ENCODE measurements at regions not wholly inside any gene's neighbourhood (a gene's known extent, or its start where the extent isn't known, plus 50 kb on each side); places are given as distances from the start of the nearest gene placed in this dataset.

DNA sequence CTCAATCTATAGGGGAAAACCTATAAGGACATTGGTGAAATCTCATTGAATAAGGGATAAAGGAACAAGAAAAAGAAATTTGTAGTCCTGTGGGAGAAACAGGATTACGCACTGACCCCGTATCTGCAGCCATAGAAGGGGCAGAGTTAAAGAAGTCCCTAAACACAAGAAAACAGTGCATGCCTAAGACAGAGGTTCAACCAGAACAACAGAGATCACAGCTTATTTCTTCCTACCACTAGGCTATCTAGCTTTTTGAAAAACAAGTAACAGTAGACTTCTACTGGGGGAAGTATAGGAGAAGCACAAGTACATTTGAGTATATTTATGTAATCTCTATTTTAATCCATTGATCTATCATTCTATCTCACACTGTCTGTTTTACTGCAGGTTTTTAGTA, 485.2 kb upstream of the REG3G start:
- no peaks in the 10 kb centered on the region for H3K4me1 Mint-ChIP-seq
- H3K36me3 Mint-ChIP-seq: no peaks in the 10 kb centered on the region
- H3K27me3 Mint-ChIP-seq: no peaks in the 10 kb centered on the region
- H3K4me3 Mint-ChIP-seq: no peak overlapping the region
- no peak overlapping the region for H3K27ac Mint-ChIP-seq
- peaks cover 27% of the 10 kb centered on the region for H3K9me3 Mint-ChIP-seq

DNA sequence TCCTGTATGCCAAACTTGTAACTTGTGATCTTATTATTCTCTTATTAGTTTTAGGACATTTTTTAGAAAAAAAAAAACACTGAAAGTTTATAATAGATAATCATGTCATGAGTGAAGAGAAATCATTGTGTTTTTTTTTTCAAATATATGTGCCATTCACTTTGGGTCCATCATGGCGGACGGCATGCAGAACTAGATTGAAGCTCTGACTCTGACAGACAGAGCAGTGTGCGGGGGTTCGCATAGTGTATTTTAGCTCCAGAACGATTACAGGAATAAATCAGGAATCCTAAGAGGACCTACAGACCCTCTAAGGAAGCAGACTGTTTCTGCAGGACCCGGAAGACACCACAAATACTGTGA, 484.4 kb upstream of the REG3G start:
- Mint-ChIP-seq H3K9me3 (peaks cover 33% of the 10 kb centered on the region), H3K4me3 (no peak overlapping the region), H3K27ac (no peak overlapping the region), H3K27me3 (no peaks in the 10 kb centered on the region), H3K36me3 (no peaks in the 10 kb centered on the region), H3K4me1 (no peaks in the 10 kb centered on the region)

DNA sequence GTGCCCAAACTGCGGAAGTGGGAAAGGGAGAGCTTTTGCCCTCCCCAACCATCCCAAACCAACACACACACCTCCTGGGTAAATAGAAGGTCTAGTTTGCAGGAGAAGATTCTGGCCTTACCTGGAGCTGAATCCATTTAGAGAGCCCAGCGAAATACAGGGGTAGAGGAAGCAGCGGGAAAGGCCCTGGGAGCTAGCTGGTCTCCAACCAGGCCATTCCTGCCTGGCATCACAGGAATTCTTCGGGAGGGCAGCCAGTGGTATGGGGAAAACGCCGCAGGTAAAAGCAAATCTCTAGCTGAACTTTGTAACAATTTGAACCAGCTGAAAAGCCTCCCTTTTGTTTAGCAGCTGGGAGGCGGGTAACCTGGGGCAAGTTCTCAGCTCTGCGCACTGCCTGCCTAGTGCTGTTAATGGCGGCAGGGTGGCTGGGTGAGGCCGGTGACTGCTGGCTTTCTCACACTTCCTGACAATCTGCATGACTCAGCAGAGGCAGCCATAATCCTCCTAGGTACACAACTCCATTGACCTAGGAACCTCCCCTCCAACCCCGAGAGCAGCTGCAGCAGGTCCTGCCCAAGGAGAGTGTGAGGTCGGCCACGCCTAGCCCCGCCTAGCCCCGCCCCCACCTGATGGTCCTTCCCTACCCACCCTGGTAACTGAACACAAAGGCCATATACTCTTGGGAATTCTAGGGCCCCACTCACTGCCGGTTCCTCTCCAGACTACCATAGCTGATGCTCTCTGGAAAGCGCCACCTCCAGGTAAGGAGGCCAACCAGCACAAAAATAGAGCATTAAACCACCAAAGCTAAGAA, 483.8 kb upstream of the REG3G start:
- no peaks in the 10 kb centered on the region for H3K36me3 Mint-ChIP-seq
- no peaks in the 10 kb centered on the region for H3K4me1 Mint-ChIP-seq
- H3K9me3 Mint-ChIP-seq: peaks cover 33% of the 10 kb centered on the region
- no peak overlapping the region for H3K4me3 Mint-ChIP-seq
- no peak overlapping the region for H3K27ac Mint-ChIP-seq
- H3K27me3 Mint-ChIP-seq: no peaks in the 10 kb centered on the region

DNA sequence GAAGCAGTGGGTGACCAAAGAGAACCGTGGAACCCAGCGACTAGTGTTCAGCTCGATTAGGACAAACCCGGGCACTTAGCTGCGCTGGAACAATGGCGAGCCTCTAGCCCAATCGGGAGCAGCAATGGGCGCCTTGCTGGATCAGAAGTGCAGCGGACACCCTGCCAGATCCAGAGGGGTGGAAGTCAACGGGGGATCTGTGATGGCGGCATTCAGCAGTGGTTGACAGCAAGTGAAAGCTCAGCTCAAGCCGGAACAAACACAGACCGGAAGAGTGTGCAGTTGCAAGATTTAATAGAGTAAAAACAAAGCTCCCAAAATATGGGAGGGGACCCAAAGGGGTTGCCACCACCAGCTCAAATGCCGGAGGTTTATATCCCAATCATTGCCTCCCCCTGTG, 478.7 kb upstream of the REG3G start:
- Mint-ChIP-seq H3K36me3 (no peaks in the 10 kb centered on the region), H3K27ac (no peak overlapping the region), H3K27me3 (no peaks in the 10 kb centered on the region), H3K4me1 (no peaks in the 10 kb centered on the region), H3K9me3 (peaks cover 28% of the 10 kb centered on the region), H3K4me3 (no peak overlapping the region)

DNA sequence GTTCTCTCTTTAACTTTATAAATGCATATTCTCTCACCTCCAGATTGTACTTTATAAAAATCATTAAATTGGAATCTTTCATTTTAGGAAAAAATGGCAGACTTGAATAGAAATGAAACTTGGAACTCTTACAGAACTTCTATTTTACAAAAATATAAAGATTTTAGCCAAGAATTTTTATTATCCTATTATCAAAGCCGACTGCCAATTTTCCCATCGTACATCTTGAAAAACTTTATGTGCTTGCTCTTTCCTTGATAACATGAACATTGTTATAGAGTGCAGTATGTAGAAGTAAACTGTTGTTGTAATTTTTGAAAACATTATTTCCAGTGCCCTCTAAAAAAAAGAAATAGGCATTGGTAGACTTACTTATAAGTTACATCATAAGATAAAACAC, 475.7 kb upstream of the REG3G start:
- no peaks in the 10 kb centered on the region for H3K4me1 Mint-ChIP-seq
- H3K4me3 Mint-ChIP-seq: no peak overlapping the region
- H3K27ac Mint-ChIP-seq: no peak overlapping the region
- no peaks in the 10 kb centered on the region for H3K36me3 Mint-ChIP-seq
- H3K27me3 Mint-ChIP-seq: no peaks in the 10 kb centered on the region
- peaks cover 24% of the 10 kb centered on the region for H3K9me3 Mint-ChIP-seq

DNA sequence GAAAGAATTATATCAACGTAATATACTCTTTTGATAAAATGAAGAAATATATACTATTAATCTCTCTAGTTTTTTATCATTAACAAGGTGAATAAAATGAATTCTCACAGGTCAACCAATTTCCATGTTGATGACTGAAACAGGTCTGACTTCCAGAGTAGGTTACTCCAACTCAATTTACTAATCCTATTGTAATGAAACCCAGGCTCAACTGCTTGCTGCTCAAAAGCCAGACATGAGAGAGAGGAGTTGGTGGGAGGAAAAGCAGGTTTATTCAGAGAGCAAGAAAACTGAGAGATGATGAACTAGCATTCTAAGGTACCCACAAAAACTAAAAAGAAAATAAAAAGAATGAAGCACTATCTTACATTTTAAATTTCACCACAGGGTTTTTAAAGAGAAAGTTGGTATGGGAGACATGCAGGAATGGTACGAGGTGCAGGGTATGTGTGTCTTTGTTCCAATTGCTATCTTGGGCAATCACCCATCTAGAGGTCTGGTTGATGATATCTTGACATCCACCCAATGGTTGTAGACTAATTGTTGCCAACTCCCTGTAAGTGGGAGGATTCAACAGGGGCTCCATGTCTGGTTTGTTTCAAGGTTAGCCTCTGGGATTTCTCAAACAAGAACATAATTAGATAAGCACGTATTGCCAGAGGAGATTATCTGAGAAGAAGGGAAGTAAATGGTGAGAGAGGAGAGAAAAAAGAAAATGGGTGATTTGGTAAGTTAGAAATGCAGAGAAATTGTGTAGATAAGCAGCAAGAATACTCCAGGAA, 471.4 kb upstream of the REG3G start:
- peaks cover 17% of the 10 kb centered on the region for H3K9me3 Mint-ChIP-seq

DNA sequence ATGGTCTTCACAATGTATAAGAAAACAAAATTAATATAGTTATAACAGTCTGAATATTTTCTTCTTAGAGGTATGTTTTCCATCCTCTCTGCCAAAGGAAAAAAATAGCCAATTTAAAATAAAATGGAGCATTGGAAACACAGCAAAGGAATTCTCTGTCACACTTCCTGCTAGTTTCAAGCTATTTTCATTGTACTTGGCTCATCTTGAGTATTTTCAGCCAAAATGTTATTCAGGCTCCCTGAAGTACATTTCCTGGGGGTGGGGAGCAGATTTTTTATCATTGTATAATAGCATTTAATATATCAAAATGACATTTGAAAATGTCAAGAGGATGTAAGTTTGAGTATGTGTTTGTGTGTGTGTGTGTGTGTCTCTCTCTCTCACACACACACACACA, 463.6 kb upstream of the REG3G start:
- H3K4me3 Mint-ChIP-seq: no peak overlapping the region
- no peaks in the 10 kb centered on the region for H3K36me3 Mint-ChIP-seq
- no peaks in the 10 kb centered on the region for H3K27me3 Mint-ChIP-seq
- H3K4me1 Mint-ChIP-seq: no peaks in the 10 kb centered on the region
- H3K9me3 Mint-ChIP-seq: peaks cover 13% of the 10 kb centered on the region
- no peak overlapping the region for H3K27ac Mint-ChIP-seq

More for the DNA sequence above, 471.4 kb upstream of the REG3G start:
- Mint-ChIP-seq H3K27me3 (no peaks in the 10 kb centered on the region), H3K4me3 (no peak overlapping the region), H3K27ac (no peak overlapping the region), H3K36me3 (no peaks in the 10 kb centered on the region), H3K4me1 (no peaks in the 10 kb centered on the region)

DNA sequence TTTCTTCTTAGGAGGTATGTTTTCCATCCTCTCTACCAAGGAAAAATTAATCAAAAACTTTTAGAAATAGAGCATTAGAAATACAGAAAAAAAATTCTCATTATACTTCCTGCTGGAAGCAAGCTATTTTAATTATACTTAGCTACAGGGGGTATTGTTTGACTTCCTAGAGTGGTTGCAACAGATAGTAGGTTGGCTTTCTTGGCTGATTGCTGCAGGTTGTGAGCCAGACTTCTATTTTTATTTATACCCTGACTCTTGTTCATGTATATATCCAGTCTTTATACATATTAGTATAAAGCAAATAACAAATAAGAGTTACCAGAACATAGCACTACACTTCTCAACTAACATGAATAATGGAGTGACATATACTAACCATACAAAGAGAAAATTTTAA, 460.8 kb upstream of the REG3G start:
- Mint-ChIP-seq H3K27ac (no peak overlapping the region), H3K36me3 (no peaks in the 10 kb centered on the region), H3K4me1 (no peaks in the 10 kb centered on the region), H3K27me3 (no peaks in the 10 kb centered on the region), H3K9me3 (peaks cover 13% of the 10 kb centered on the region), H3K4me3 (no peak overlapping the region)

DNA sequence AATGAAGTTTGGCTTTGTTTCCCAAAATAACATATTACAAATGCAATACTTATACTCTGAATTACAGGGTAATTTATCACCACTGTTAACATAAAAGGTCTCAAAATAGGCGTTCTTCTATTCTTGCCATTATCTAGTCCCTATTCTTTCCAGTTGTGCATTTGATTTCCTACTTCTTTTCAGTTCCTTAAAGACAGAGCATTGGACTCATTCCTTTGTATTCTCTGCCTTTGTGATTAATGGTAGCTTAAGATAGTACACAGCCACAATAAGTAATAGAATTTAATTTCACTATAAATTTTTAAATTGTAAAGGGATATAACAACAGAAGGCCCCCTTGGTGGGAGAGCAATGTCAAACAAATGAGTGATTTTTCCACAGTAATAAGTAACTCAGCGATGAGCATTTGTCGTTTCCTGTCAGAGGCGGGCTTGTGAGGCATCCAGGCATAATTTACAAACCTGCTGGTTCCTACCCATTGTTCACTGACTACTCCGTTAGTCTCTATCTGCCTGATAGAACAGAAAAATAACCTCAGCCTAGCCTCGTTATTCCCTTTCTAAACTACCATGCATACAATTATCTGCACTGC, 456.6 kb upstream of the REG3G start:
- H3K27ac Mint-ChIP-seq: no peak overlapping the region
- no peaks in the 10 kb centered on the region for H3K36me3 Mint-ChIP-seq
- H3K9me3 Mint-ChIP-seq: peaks cover 5% of the 10 kb centered on the region
- no peak overlapping the region for H3K4me3 Mint-ChIP-seq
- no peaks in the 10 kb centered on the region for H3K4me1 Mint-ChIP-seq
- H3K27me3 Mint-ChIP-seq: no peaks in the 10 kb centered on the region

DNA sequence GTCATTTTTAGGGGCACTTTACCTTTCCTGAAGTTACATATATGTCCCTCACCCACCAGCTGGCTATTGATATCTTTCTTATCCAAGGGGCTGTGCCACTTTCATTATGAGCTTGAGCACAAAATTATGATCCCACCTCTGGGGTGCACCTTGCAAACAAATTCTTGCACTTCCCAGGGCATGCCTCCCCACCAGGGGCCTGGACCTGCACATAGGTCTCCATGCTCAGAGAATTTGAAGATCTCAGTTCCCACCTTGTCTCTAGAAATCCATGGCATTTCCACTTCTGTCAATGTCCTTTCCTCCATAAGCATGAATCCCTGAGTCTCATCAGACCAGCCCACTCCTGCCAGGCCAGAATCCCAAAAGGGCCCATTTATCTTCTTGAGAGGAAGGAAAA, 449.1 kb upstream of the REG3G start:
- H3K36me3 Mint-ChIP-seq: no peaks in the 10 kb centered on the region
- H3K4me3 Mint-ChIP-seq: no peak overlapping the region
- no peaks in the 10 kb centered on the region for H3K9me3 Mint-ChIP-seq
- H3K27me3 Mint-ChIP-seq: no peaks in the 10 kb centered on the region
- H3K4me1 Mint-ChIP-seq: no peaks in the 10 kb centered on the region
- no peak overlapping the region for H3K27ac Mint-ChIP-seq

DNA sequence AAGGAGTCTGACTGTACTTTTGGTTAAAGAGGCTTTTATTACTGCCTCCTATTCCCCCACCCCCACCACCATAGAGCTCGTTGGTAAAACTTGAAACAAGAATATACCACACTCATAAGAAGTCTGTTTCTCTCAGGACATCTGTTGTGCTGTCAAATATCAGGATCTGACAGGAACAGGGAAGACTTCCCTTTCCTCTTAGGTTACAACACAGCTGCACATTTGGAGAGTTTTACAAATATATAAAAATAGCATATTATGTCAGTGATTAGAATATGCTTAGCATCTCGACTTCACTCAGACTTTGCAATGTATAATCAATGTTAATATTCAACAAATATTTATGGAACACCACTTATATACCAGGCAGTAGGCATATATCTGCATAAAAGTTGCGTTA, 439.6 kb upstream of the REG3G start:
- H3K36me3 Mint-ChIP-seq: no peaks in the 10 kb centered on the region
- H3K4me1 Mint-ChIP-seq: no peaks in the 10 kb centered on the region
- H3K9me3 Mint-ChIP-seq: peaks cover 18% of the 10 kb centered on the region
- no peak overlapping the region for H3K27ac Mint-ChIP-seq
- no peaks in the 10 kb centered on the region for H3K27me3 Mint-ChIP-seq
- no peak overlapping the region for H3K4me3 Mint-ChIP-seq

DNA sequence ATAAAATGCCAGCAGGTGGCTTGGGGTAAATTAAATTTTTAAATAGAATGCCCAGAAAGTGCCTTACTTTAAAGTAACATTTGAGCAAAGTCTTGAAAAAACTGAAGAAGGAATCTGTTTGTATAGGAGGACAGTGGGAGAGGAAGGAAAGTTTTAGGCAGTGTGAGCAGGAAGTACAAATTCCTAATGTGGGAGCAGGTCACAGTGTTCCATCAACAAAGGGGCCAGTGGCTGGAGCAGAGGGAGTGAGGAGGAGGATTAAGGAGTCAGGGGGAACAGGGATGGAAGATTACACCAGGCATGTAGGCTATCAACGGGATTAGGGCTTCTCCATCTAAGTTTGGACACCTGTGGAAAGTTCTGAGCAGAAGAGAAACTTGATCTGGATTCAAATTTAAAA, 439.2 kb upstream of the REG3G start:
- Mint-ChIP-seq H3K27me3 (no peaks in the 10 kb centered on the region), H3K4me3 (no peak overlapping the region), H3K4me1 (no peaks in the 10 kb centered on the region), H3K27ac (no peak overlapping the region), H3K36me3 (no peaks in the 10 kb centered on the region), H3K9me3 (peaks cover 18% of the 10 kb centered on the region)

DNA sequence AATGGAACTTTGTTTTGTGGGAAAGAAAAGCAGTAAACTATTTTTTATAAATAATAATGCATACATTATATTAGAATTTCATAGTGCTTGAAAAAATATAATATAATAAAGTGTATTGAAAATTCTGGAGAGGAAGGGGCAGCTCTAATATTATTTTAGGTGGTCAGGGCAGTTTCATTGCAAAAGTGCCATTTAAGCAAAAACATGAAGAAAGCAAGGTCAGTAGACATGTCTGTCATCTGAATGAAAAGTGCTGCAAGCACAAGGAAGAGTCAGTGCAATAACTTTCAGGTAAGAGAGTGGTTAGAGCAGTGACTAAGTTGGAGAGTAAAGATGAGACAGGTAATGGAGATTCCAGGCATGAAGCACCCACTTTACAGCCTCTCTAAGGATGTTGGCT, 435.6 kb upstream of the REG3G start:
- H3K4me3 Mint-ChIP-seq: no peak overlapping the region
- H3K27ac Mint-ChIP-seq: no peak overlapping the region
- H3K36me3 Mint-ChIP-seq: no peaks in the 10 kb centered on the region
- H3K9me3 Mint-ChIP-seq: peaks cover 23% of the 10 kb centered on the region
- no peaks in the 10 kb centered on the region for H3K4me1 Mint-ChIP-seq
- H3K27me3 Mint-ChIP-seq: no peaks in the 10 kb centered on the region

DNA sequence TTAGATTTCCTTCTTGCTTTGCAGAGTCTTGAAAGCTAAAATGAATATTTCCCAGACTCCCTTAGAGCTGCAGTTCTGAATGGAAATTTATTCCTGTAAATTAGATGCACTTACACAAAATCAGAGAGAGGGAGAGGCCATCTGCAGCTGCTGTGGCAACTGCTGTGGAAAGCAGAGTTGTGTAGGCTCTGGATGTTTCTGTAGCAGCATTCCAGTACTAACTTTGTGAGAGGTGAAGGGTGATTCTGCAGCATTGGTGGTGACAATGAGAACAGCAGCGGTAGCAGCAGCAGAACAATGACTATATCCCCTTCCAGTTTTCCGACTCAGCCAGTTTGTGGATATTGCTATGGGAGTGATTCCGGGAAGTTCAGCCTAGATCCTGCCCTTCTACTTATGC, 433.0 kb upstream of the REG3G start:
- no peak overlapping the region for H3K27ac Mint-ChIP-seq
- no peaks in the 10 kb centered on the region for H3K4me1 Mint-ChIP-seq
- no peaks in the 10 kb centered on the region for H3K36me3 Mint-ChIP-seq
- peaks cover 12% of the 10 kb centered on the region for H3K9me3 Mint-ChIP-seq
- H3K27me3 Mint-ChIP-seq: no peaks in the 10 kb centered on the region
- H3K4me3 Mint-ChIP-seq: no peak overlapping the region

DNA sequence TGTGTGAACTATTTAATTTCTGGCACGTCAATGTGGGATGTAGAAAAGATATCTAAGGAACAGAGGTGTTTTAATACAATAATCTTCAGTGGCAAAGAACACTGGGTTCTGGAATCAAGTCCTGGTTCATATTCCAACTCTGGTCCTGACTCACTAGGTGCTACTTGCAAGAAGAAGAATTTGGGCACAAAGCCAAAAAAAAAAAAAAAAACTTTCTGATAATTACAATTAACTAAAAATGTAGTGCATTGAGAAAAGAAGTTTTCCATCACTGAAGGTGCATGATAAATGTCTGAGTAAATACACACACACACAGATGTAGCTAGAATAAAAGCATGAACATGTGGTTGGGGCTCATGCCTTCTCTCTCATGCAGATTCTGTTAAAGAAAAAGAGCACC, 424.4 kb upstream of the REG3G start:
- H3K9me3 Mint-ChIP-seq: no peaks in the 10 kb centered on the region
- H3K4me1 Mint-ChIP-seq: no peaks in the 10 kb centered on the region
- H3K27me3 Mint-ChIP-seq: no peaks in the 10 kb centered on the region
- no peak overlapping the region for H3K4me3 Mint-ChIP-seq
- no peaks in the 10 kb centered on the region for H3K36me3 Mint-ChIP-seq
- H3K27ac Mint-ChIP-seq: no peak overlapping the region

DNA sequence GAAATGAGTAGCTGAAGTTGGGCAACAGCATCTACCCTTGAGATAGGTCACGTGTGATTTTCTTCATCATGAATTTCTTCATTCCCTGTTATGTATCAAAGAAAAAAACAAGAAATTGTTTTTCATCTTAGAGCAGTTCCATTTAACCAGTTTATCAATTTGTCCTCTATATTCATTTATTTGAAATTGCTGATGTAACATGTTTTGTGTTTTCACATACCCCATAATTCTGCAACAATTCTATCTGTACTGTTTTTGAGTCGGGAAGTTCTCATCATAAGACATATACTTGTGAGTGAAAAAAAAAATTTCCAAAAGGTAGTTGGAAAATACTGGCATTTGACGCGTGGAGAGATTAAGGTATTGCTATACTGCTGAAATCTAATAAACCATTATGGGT, 422.6 kb upstream of the REG3G start:
- H3K4me3 Mint-ChIP-seq: no peak overlapping the region
- H3K27ac Mint-ChIP-seq: no peak overlapping the region
- no peaks in the 10 kb centered on the region for H3K4me1 Mint-ChIP-seq
- H3K36me3 Mint-ChIP-seq: no peaks in the 10 kb centered on the region
- H3K9me3 Mint-ChIP-seq: no peaks in the 10 kb centered on the region
- no peaks in the 10 kb centered on the region for H3K27me3 Mint-ChIP-seq
